Effector CD4-positive, alpha-beta T cell (primary cell): ENCODE measurements at regions not wholly inside any gene's neighbourhood (a gene's known extent, or its start where the extent isn't known, plus 50 kb on each side); places are given as distances from the start of the nearest gene placed in this dataset.

ENCODE experiments used
- DNase-seq: peaks from one replicate; pipeline ENCODE4 v3.0.0-alpha.2; 2020

- no peak for DNase-seq
Observed at GRCh38 chr6:14618759-14619418, 501.3 kb downstream of the CD83 start.

- no peak for DNase-seq
Observed at GRCh38 chr6:14619419-14619781, 501.8 kb downstream of the CD83 start.

- DNase-seq: no peak
Observed at GRCh38 chr6:14620522-14620921, 502.9 kb downstream of the CD83 start.

DNA sequence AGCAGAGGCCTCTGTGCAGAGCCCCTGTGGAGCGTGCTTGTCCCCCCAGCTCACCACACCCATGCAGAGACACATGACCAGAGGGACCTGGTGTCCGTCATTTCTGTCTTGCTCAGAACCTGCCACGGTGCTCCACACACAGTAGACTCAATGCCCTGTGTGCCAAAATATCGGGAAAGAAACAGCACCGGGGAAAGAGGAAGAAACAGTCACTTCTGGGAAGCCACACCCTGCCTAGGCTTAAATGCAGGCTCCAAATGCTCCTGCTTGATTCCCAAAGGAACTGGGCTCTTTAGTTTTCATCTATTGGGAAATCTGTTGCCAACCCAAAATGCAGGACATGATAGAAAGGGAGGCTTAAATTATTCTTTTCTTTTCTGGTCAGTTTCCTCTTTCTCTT, 503.9 kb downstream of the CD83 start:
- no peak for DNase-seq

- no peak for DNase-seq
Observed at GRCh38 chr6:14622085-14622484, 504.5 kb downstream of the CD83 start.

DNA sequence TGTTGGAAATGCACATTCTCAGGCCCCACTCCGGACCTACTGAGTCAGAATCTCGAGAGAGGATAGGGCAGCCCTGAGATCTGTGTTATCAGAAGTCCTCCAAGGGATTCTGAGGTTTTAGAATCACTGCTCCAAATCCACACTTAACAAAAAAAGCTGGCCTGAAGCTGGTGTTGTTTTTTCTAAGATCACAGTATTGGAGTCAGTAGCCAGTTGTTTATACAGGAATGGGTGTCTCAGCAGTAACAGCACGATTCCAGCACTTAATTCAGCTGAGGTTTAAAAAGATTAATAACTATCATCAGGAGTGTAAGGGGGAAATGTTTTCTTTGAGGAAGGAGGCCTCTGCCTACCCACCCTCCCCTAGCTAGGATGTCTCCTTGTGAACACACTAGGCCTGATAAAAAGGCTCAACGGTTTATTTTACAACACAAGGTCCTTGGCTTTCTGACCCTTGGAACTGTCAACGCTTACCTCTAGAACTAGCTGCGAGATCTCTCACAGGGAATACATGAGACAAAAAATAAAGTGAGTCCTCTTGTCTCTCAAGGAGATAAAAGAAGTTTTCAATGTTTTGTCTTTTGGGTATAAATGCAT, 505.4 kb downstream of the CD83 start:
- no peak for DNase-seq

DNA sequence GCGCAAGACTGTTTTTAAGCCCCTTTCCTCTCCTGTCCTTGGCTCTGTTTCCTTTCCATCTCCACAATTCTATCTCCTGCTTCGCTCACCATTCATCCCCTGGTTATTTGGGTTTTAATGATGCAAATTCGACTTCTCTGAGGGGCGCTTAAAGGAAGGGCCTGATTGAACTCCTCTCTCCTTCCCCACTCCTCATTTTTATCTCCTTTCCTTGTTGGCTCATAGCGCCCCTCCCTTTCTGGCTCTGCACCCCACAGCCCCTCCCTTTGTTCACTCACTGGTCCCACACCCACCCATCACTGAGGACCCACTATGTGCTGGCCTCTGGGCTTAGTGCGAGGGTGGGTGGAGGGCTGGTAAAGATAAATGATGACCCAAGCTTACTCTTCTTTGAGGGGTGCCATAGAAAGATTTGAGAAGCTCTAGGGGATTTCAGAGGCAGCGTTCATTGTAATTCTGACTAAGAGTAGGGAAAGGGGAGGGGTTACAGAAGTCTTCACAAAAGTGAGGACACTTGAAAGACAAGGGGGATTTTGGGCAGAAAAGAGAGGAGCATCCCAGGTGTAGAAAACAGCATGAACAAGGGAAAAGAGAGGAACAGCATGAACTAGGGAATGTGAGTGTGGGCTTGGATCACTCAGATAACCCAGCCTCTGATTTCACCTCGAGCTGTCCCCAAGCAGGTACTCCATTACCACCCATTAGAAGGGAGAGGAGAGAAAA, 507.8 kb downstream of the CD83 start:
- DNase-seq: no peak

- DNase-seq: no peak
Observed at GRCh38 chr6:14626556-14626955, 509.0 kb downstream of the CD83 start.

GRCh38 chr6:14630016-14630415, 512.4 kb downstream of the CD83 start:
- no peak for DNase-seq

DNA sequence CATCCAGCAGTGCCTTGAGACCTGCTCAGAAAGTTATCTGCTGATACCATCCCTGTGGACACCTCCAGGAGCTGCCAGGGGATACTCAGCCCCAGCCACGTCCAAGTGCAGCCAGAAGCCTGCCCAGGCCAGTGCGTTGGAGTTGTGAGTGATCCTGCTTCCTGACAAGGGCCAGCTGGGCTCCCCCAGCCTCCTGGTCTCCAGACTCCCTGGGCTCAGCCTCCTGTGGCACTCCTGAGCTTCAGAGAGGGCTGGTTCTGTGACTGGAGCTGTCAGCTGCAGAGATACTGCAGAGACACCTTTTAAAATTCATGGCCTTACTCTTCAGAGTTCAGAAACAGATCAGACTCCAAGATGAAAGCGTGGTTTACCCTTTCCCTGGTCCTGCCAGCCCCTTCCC, 515.9 kb downstream of the CD83 start:
- DNase-seq: no peak

DNA sequence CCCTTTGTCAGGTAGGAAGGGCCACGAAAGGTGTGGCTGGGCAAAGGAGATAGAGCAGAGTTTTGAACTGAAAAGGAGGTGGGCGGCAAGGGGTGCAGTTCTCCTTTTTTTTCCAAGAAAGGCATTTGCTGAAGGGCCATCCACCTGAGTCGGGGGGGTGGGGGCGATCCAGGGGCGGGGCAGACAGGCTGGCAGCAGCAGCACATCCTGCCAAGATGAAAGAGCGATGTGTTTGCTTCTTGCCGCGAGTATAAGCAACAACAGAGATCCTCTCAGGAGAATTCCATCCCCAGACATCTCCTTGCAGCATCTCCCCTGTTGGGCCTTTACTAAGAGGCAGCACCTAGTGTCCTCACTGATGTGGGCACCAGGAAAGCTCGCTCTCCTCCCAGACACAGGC, 516.5 kb downstream of the CD83 start:
- DNase-seq: no peak

GRCh38 chr6:14635195-14635594, 517.6 kb downstream of the CD83 start:
- DNase-seq: peak; percentile 5

- no peak for DNase-seq
Observed at GRCh38 chr6:14635934-14636591, 518.5 kb downstream of the CD83 start.

- DNase-seq: no peak
Observed at GRCh38 chr6:14638435-14638905, 520.9 kb downstream of the CD83 start.

- DNase-seq: no peak
Observed at GRCh38 chr6:14638906-14639761, 521.6 kb downstream of the CD83 start.

DNA sequence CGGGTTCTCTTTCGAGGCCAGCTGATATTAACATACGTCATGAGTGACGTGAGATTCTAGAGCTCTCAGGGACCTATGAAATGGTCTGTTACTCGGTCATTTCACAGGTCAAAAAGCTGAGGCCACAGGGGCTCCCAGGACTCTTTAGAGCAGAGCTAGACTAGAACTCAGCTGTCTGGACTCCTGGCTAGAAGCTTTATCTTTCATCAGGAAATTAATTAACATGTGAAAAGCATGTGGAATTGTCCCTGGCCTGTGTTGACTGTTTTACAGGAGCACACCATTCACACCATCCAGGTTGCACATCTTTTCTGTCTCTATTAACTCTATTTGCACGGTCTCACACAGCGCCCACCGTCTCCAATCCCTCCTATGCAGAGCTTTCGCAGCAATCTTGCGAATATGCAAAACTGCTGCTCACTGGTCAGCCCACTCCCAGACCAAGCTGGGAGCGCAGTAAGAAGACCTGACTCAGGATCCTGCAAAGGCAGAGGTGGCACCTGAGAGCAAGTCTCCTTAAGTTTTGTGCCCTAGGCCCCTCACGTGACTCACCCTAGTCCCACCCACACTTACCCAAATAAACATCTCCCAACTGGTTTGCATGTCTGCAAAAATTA, 522.5 kb downstream of the CD83 start:
- no peak for DNase-seq

- no peak for DNase-seq
Observed at GRCh38 chr6:14640631-14641030, 523.1 kb downstream of the CD83 start.

GRCh38 chr6:14641423-14642135, 524.0 kb downstream of the CD83 start:
- DNase-seq: no peak

DNA sequence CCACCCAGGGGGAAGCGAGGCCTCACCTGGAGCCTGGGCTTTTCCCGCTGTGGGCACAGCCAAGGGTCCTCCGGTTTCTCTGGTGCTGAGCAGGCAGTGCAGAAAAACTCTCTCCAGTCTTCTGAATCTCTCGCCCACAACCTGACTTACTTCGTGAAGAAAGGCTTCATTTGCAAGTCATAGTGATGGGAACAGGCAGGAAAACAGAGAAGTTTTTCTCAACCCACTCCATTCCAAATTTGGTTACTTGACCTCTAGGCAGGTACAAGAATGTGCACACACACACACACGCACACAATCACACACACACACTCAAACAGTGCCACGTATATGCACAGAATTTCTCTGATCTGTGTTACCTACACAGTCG, 524.5 kb downstream of the CD83 start:
- DNase-seq: no peak

DNA sequence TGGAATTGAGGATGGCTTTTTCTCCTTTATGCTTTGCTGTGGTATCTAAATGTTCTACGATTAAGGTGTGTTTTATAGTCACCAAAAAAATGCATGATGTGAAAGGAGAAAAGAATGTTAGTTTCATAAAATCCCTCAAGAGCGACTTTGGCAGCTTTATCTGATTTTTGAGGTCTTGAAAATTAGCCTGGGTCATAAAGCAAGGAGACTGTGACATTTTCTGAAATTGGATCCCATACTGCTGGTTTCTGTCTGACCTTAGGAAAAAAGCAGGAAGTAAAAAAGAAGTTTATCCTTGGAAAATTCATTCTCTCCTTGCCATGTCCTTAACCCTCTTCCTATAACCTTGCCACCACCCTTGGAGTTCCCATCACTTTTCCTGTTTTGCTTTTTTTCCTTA, 525.3 kb downstream of the CD83 start:
- no peak for DNase-seq

GRCh38 chr6:14644381-14644780, 526.8 kb downstream of the CD83 start:
- no peak for DNase-seq

DNA sequence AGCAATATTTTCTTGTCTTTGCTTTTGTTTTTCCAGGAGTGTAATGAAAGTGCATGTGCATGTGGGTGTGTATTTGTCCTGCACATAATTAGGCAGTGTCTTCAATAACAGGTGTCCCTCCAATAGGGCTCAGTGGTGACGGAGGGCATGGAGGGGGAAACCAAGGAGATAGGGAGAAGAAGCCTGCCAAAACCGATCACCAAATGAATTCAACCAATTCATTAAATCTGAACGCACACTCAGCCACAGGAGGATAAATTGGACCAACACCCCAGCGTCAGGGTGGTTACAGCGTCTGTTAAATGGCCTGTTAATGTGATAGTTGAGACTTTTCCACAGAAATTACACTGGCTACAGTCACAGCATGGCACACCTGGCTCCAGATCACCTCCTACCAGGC, 527.6 kb downstream of the CD83 start:
- no peak for DNase-seq
